HepG2 (cell line): ENCODE measurements at regions not wholly inside any gene's neighbourhood (a gene's known extent, or its start where the extent isn't known, plus 50 kb on each side); places are given as distances from the start of the nearest gene placed in this dataset.

Experiments
- ATAC-seq: fragments of 200-7000 bp; cut with Tn5 transposase; 3 replicates; pipeline ENCODE4 v1.9.1; 2020; ENCODE audit warnings: mild to moderate bottlenecking, moderate library complexity
- BruUV-seq: library from RNA; stranded (reverse); fragments of 400-500 nt; replicated peaks from 2 replicates; lab custom pipeline; 2021; lab: Mats Ljungman, UMichigan
- CTCF ChIA-PET: fragments of 300-600 bp; formaldehyde crosslinking; extraction: SDS; loops from one replicate; lab custom pipeline; 2021; ENCODE audit warnings: low total read pairs, inconsistent platforms, low intra/inter-chr PET ratio; lab: Yijun Ruan, JAX
- POLR2A ChIA-PET: fragments of 350-600 bp; sonication (Branson Sonifier 250); formaldehyde crosslinking; loops from one replicate; lab custom pipeline; 2020; ENCODE audit warnings: antibody characterized with exemption, inconsistent platforms; lab: Yijun Ruan, JAX
- DNase-seq: peaks from one replicate; pipeline ENCODE4 v3.0.0-alpha.2; 2015; ENCODE audit warnings: low spot score
- FAIRE-seq: peaks from 3 replicates; lab custom pipeline; 2011; peaks lifted over from hg19 to GRCh38; lab: Jason Lieb, UNC
- H2AFZ ChIP-seq: one replicate; pipeline ENCODE4 v1.6.1; 2011; ENCODE audit warnings: low read length, inconsistent platforms
- H3K27ac ChIP-seq: fragments of 300-600 bp; 3 replicates; pipeline ENCODE4 v1.8.0; 2011; ENCODE audit warnings: mixed run types, mild to moderate bottlenecking, mixed read lengths, low read length, inconsistent platforms; ENCODE audit not compliant: insufficient read depth; ENCODE audit errors: extremely low read length
- H3K27me3 ChIP-seq, 2 experiments: fragments of 200-600 bp in 1 of 2; 2 replicates in 1 of 2; 3 replicates in 1 of 2; pipeline versions ENCODE4 v1.6.0 to v1.8.0; 2011; ENCODE audit warnings: low read length in 2 of 2, mild to moderate bottlenecking in 2 of 2, moderate library complexity in 2 of 2, inconsistent platforms in 1 of 2; ENCODE audit not compliant: insufficient read depth in 2 of 2, control insufficient read depth in 1 of 2
- H3K36me3 ChIP-seq, 2 experiments: fragments of 200-600 bp in 1 of 2; replicated peaks in 1 of 2; 2 replicates in 1 of 2; 3 replicates in 1 of 2; pipeline versions ENCODE4 v1.5.1 to v1.8.0; 2011; ENCODE audit warnings: low read length in 2 of 2, inconsistent platforms in 1 of 2; ENCODE audit not compliant: insufficient read depth in 2 of 2, control insufficient read depth in 1 of 2
- H3K4me1 ChIP-seq: 2 replicates; pipeline ENCODE4 v1.5.1; 2012; ENCODE audit warnings: low read length, inconsistent platforms; ENCODE audit not compliant: insufficient read depth
- H3K4me2 ChIP-seq: 2 replicates; pipeline ENCODE4 v1.6.0; 2011; ENCODE audit warnings: low read depth, low read length, inconsistent platforms
- H3K4me3 ChIP-seq, 3 experiments: fragments of 200-600 bp in 1 of 3; sonication (generic), shearing (Covaris generic) in 1 of 3; replicated peaks in 1 of 3; 2 replicates each; pipeline ENCODE4 v1.5.1; 2011 to 2016; ENCODE audit warnings: low read length in 3 of 3, inconsistent platforms in 2 of 3, low read depth in 2 of 3, mild to moderate bottlenecking in 2 of 3, control low read depth in 1 of 3, mixed read lengths in 1 of 3; ENCODE audit not compliant: insufficient read depth in 1 of 3
- H3K79me2 ChIP-seq: one replicate; pipeline ENCODE4 v1.6.1; 2011; ENCODE audit warnings: low read length, inconsistent platforms; ENCODE audit not compliant: insufficient read depth
- H3K9ac ChIP-seq: 2 replicates; pipeline ENCODE4 v1.6.0; 2011; ENCODE audit warnings: mild to moderate bottlenecking, low read depth, low read length, inconsistent platforms; ENCODE audit not compliant: insufficient read depth
- H3K9me3 ChIP-seq: 2 replicates; pipeline ENCODE4 v1.5.1; 2012; ENCODE audit warnings: mild to moderate bottlenecking, low read length
- H4K20me1 ChIP-seq: 2 replicates; pipeline ENCODE4 v1.6.0; 2011; ENCODE audit warnings: inconsistent platforms, mild to moderate bottlenecking, low read length, moderate library complexity; ENCODE audit not compliant: insufficient read depth
- ISL2 ChIP-seq: sonication (generic); formaldehyde crosslinking; IDR thresholded peaks from 2 replicates; pipeline ENCODE4 v1.5.0; 2020; ENCODE audit warnings: missing genetic modification reagents
- SIX4 ChIP-seq: sonication (generic); formaldehyde crosslinking; IDR thresholded peaks from 2 replicates; pipeline ENCODE4 v1.4.0; 2020; ENCODE audit warnings: missing genetic modification reagents
- ZNF644 ChIP-seq: IDR thresholded peaks from 2 replicates; pipeline ENCODE4 v1.6.1; 2016; ENCODE audit warnings: low read depth
- WGBS: methylation state at CpG from one replicate; pipeline ENCODE4 v1.1.6; 2017; ENCODE audit warnings: low lambda C conversion rate; 5-methylcytosine and 5-hydroxymethylcytosine counted together
- in situ Hi-C: cut with HindIII; loops from 2 replicates; pipeline ENCODE4 v1.10.0; 2017; ENCODE audit warnings: low pct_unique_long_range_greater_than_20kb; ENCODE audit not compliant: extremely low pct_ligation_motif_present
- intact Hi-C: fragments of 100-400 bp; cut with micrococcal nuclease; formaldehyde crosslinking; loops from one replicate; pipeline ENCODE4 v1.10.0; 2022; ENCODE audit not compliant: unreplicated experiment
- TF ChIP-seq, protein P1 (sequence below): sonication (generic); formaldehyde crosslinking; IDR thresholded peaks from 2 replicates; pipeline ENCODE4 v1.5.0; 2020; ENCODE audit warnings: mild to moderate bottlenecking, missing genetic modification reagents

DNA sequence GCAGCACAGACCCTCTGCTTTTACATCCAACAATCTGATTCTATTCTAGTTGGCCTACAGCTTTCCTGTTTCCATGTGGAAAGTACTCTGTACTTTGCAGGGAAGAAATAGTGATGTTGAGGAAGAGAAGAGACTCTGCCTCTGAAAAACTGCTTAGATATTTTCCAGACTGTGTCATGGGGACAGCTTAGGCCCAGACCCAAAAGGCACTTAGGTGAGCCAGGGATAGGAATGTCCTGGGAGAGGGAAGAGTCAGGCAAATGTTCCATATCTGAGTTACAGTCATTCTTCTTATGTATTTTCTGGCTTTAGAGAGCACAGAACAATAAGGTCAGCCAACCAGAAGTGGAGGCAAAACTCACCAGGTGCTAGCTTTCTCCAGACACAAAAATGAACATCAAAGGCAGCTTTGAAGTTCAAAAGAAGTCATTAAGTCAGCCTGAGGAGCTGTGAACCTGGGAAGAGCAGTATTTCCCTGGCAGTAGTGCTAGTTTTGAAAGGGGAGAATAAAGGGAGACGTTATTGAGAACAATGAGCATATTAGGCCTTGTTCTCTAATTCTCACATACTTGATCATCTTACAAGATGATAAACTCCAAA, 199.7 kb upstream of the LMNTD1 start:
- POLR2A ChIA-PET: no interaction called here
- no peaks in the 10 kb centered on the region for H3K36me3 ChIP-seq
- H3K4me1 ChIP-seq: peaks cover 13% of the 10 kb centered on the region
- H3K27me3 ChIP-seq: no peaks in the 10 kb centered on the region
- H3K79me2 ChIP-seq: no peaks in the 10 kb centered on the region
- H3K27ac ChIP-seq: no peak overlapping the region
- H3K9ac ChIP-seq: no peak overlapping the region
- no peak for TF ChIP-seq SIX4
- no peaks in the 10 kb centered on the region for H3K9me3 ChIP-seq
- H3K4me3 ChIP-seq: no peak overlapping the region
- no peaks in the 10 kb centered on the region for H4K20me1 ChIP-seq
- no TSS peak for BruUV-seq
- ATAC-seq (no peak), FAIRE-seq (no peak), DNase-seq (no peak)
- no peak overlapping the region for H2AFZ ChIP-seq
- WGBS: 0% methylated on average over 1 of the region's 1 CpG
- intact Hi-C loops: no loop called here
- CTCF ChIA-PET: no interaction called here
- in situ Hi-C loops: no loop called here
- no peak overlapping the region for H3K4me2 ChIP-seq

DNA sequence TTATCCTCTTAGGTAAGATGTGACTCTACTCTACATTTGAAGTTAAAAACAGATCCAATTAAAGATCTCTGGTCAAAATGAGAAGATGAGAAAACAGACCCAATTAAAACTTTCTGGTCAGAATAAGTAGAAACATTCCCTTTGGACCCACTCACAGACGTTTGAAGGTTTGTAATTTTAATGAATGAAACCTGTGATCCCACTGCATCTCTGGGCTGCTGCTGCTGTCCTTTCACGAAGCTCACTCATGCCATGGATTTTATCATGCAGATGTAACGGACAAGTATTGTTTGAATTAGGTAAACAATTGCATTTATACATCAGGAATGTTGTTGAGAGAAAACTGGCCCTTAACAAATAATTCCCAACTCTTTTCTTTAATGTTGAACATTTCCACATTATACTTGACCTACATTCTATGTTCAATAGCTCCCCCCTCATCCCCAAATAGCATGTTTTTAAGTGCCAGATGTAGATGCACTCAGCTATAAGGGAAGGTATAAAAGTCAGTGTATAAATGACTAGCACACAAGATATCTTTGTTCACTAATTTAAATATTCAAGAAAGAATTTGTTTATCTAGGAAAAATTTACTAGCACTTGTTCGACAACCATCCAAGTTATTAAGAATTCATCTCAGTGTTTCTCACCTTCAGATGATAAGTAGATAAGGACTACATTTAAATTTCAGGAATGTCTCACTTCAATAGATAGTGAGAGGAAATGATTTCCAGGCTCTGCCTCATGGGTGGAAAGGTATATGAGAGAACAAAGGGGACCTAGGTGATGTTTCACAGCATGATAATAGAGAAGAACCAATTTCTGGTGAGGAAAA, 202.3 kb upstream of the LMNTD1 start:
- Histone ChIP-seq H3K79me2 (no peaks in the 10 kb centered on the region), H3K4me1 (peaks cover 13% of the 10 kb centered on the region), H3K27ac (no peak overlapping the region), H2AFZ (no peak overlapping the region), H3K4me2 (no peak overlapping the region), H3K9me3 (no peaks in the 10 kb centered on the region), H3K9ac (no peak overlapping the region), H3K4me3 (no peak overlapping the region), H4K20me1 (no peaks in the 10 kb centered on the region), H3K36me3 (no peaks in the 10 kb centered on the region), H3K27me3 (no peaks in the 10 kb centered on the region)
- FAIRE-seq (no peak), DNase-seq (no peak), ATAC-seq (no peak)
- ChIA-PET CTCF (no interaction called here), POLR2A (no interaction called here)
- 4% methylated on average over 4 of the region's 4 CpGs for WGBS
- intact Hi-C loops (no loop called here), in situ Hi-C loops (no loop called here)
- no peak for TF ChIP-seq ISL2 (CRISPR knock-in tag)
- no peak for TF ChIP-seq ZNF644
- TF ChIP-seq, protein P1, sequence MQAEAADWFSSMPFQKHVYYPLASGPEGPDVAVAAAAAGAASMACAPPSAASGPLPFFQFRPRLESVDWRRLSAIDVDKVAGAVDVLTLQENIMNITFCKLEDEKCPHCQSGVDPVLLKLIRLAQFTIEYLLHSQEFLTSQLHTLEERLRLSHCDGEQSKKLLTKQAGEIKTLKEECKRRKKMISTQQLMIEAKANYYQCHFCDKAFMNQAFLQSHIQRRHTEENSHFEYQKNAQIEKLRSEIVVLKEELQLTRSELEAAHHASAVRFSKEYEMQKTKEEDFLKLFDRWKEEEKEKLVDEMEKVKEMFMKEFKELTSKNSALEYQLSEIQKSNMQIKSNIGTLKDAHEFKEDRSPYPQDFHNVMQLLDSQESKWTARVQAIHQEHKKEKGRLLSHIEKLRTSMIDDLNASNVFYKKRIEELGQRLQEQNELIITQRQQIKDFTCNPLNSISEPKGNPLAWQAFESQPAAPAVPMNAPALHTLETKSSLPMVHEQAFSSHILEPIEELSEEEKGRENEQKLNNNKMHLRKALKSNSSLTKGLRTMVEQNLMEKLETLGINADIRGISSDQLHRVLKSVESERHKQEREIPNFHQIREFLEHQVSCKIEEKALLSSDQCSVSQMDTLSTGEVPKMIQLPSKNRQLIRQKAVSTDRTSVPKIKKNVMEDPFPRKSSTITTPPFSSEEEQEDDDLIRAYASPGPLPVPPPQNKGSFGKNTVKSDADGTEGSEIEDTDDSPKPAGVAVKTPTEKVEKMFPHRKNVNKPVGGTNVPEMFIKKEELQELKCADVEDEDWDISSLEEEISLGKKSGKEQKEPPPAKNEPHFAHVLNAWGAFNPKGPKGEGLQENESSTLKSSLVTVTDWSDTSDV (CRISPR knock-in tag): no peak
- BruUV-seq: no TSS peak
